H9 (cell line): ENCODE measurements at regions not wholly inside any gene's neighbourhood (a gene's known extent, or its start where the extent isn't known, plus 50 kb on each side); places are given as distances from the start of the nearest gene placed in this dataset.

Source experiments
- DNase-seq: peaks from one replicate; pipeline ENCODE4 v3.0.0-alpha.2; 2017
- H2AFZ ChIP-seq: one replicate; pipeline ENCODE4 v1.6.1; 2013; ENCODE audit warnings: mild to moderate bottlenecking, low read length, control low read depth, moderate library complexity
- H2AK5ac ChIP-seq: 2 replicates; pipeline ENCODE4 v1.6.1; 2013; ENCODE audit warnings: low read length, control low read depth, mixed read lengths; ENCODE audit not compliant: insufficient read length
- H2BK120ac ChIP-seq: one replicate; pipeline ENCODE4 v1.6.1; 2013; ENCODE audit warnings: low read depth, mild to moderate bottlenecking, low read length, control low read depth, inconsistent platforms; ENCODE audit not compliant: poor library complexity, severe bottlenecking
- H2BK12ac ChIP-seq: 2 replicates; pipeline ENCODE4 v1.6.1; 2013; ENCODE audit warnings: low read length, control low read depth, mixed read lengths, low read depth; ENCODE audit not compliant: insufficient read length
- H2BK15ac ChIP-seq: 2 replicates; pipeline ENCODE4 v1.6.1; 2013; ENCODE audit warnings: low read depth, low read length, control low read depth
- H2BK20ac ChIP-seq: one replicate; pipeline ENCODE4 v1.6.1; 2013; ENCODE audit warnings: low read depth, mild to moderate bottlenecking, low read length, control low read depth, inconsistent platforms; ENCODE audit not compliant: poor library complexity, severe bottlenecking
- H2BK5ac ChIP-seq: 2 replicates; pipeline ENCODE4 v1.6.1; 2013; ENCODE audit warnings: low read length, control low read depth, mixed read lengths; ENCODE audit not compliant: insufficient read length
- H3K14ac ChIP-seq: 2 replicates; pipeline ENCODE4 v1.6.1; 2013; ENCODE audit warnings: low read length, control low read depth; ENCODE audit not compliant: insufficient read depth
- H3K18ac ChIP-seq: 2 replicates; pipeline ENCODE4 v1.6.1; 2013; ENCODE audit warnings: low read depth, mild to moderate bottlenecking, mixed read lengths, low read length, control low read depth; ENCODE audit not compliant: insufficient read length
- H3K23ac ChIP-seq: 2 replicates; pipeline ENCODE4 v1.6.1; 2013; ENCODE audit warnings: low read length, control low read depth, mixed read lengths, low read depth; ENCODE audit not compliant: insufficient read length
- H3K23me2 ChIP-seq: 2 replicates; pipeline ENCODE4 v1.6.1; 2013; ENCODE audit warnings: low read depth, mild to moderate bottlenecking, mixed read lengths, low read length, control low read depth; ENCODE audit not compliant: insufficient read length, poor library complexity, severe bottlenecking
- H3K27ac ChIP-seq: 2 replicates; pipeline ENCODE4 v1.5.1; 2013; ENCODE audit warnings: low read length, control low read depth, mixed read lengths, low read depth; ENCODE audit not compliant: insufficient read length
- H3K27me3 ChIP-seq: 2 replicates; pipeline ENCODE4 v1.6.1; 2013; ENCODE audit warnings: low read length, control low read depth, inconsistent platforms; ENCODE audit not compliant: insufficient read depth
- H3K4ac ChIP-seq: 2 replicates; pipeline ENCODE4 v1.6.1; 2013; ENCODE audit warnings: low read depth, mild to moderate bottlenecking, control low read depth, inconsistent platforms, low read length, moderate library complexity
- H3K4me1 ChIP-seq: 2 replicates; pipeline ENCODE4 v1.6.1; 2013; ENCODE audit warnings: low read length, control low read depth, inconsistent platforms; ENCODE audit not compliant: insufficient read depth
- H3K4me2 ChIP-seq: 2 replicates; pipeline ENCODE4 v1.6.1; 2013; ENCODE audit warnings: low read length, control low read depth, mixed read lengths; ENCODE audit not compliant: insufficient read length, insufficient read depth
- H3K56ac ChIP-seq: 2 replicates; pipeline ENCODE4 v1.6.1; 2013; ENCODE audit warnings: low read depth, mild to moderate bottlenecking, mixed read lengths, low read length, control low read depth; ENCODE audit not compliant: insufficient read length
- H3K79me1 ChIP-seq: 2 replicates; pipeline ENCODE4 v1.6.1; 2013; ENCODE audit warnings: low read depth, mild to moderate bottlenecking, moderate library complexity, low read length, control low read depth, inconsistent platforms; ENCODE audit not compliant: insufficient read depth, poor library complexity, severe bottlenecking
- H3K79me2 ChIP-seq: 2 replicates; pipeline ENCODE4 v1.6.1; 2013; ENCODE audit warnings: low read length, control low read depth, inconsistent platforms; ENCODE audit not compliant: insufficient read depth
- H3K9ac ChIP-seq: 2 replicates; pipeline ENCODE4 v1.6.1; 2013; ENCODE audit warnings: low read length, control low read depth, mixed read lengths; ENCODE audit not compliant: insufficient read length; ENCODE audit errors: extremely low read depth
- H3K9me3 ChIP-seq: one replicate; pipeline ENCODE4 v1.6.1; 2013; ENCODE audit warnings: low read depth, low read length, inconsistent platforms; ENCODE audit not compliant: control insufficient read depth
- H3T11ph ChIP-seq: one replicate; pipeline ENCODE4 v1.6.1; 2013; ENCODE audit warnings: mild to moderate bottlenecking, low read length, control low read depth, inconsistent platforms
- H4K20me1 ChIP-seq: one replicate; pipeline ENCODE4 v1.6.1; 2013; ENCODE audit not compliant: control insufficient read depth, insufficient read length, insufficient read depth
- H4K5ac ChIP-seq: 2 replicates; pipeline ENCODE4 v1.6.1; 2013; ENCODE audit warnings: low read depth, mild to moderate bottlenecking, mixed read lengths, low read length, control low read depth; ENCODE audit not compliant: insufficient read length
- H4K8ac ChIP-seq: replicated peaks from 2 replicates; pipeline ENCODE4 v1.6.1; 2013; ENCODE audit warnings: low read length, control low read depth, mixed read lengths, low read depth; ENCODE audit not compliant: insufficient read length
- H4K91ac ChIP-seq: 2 replicates; pipeline ENCODE4 v1.6.1; 2013; ENCODE audit warnings: low read depth, mild to moderate bottlenecking, moderate library complexity, mixed read lengths, low read length, control low read depth; ENCODE audit not compliant: insufficient read length
- H3K27ac Mint-ChIP-seq, 3 experiments: 2 replicates in 2 of 3; 3 replicates in 1 of 3; pipeline ENCODE4 v1.8.0; 2020 to 2021; ENCODE audit warnings: mixed read lengths in 3 of 3, mild to moderate bottlenecking in 1 of 3, moderate library complexity in 1 of 3
- H3K27me3 Mint-ChIP-seq: 2 replicates; pipeline ENCODE4 v1.8.0; 2021; ENCODE audit warnings: low read depth, mild to moderate bottlenecking, moderate library complexity, mixed read lengths
- H3K36me3 Mint-ChIP-seq, 3 experiments: 2 replicates in 2 of 3; 3 replicates in 1 of 3; pipeline ENCODE4 v1.8.0; 2020 to 2021; ENCODE audit warnings: low read depth in 3 of 3, mixed read lengths in 3 of 3; ENCODE audit not compliant: insufficient read depth in 1 of 3
- H3K4me1 Mint-ChIP-seq, 2 experiments: 2 replicates each; pipeline ENCODE4 v1.8.0; 2020; ENCODE audit warnings: mixed read lengths in 2 of 2
- H3K4me3 Mint-ChIP-seq, 2 experiments: 2 replicates in 1 of 2; 3 replicates in 1 of 2; pipeline ENCODE4 v1.8.0; 2020 to 2021; ENCODE audit warnings: mild to moderate bottlenecking in 2 of 2, mixed read lengths in 2 of 2, moderate library complexity in 1 of 2
- H3K9me3 Mint-ChIP-seq, 2 experiments: 2 replicates in 1 of 2; 3 replicates in 1 of 2; pipeline ENCODE4 v1.8.0; 2020; ENCODE audit warnings: mild to moderate bottlenecking in 2 of 2, mixed read lengths in 2 of 2, moderate library complexity in 1 of 2
- CTCF ChIP-seq: fragments of 200-600 bp; sonication (generic); conservative IDR thresholded peaks from 3 replicates; pipeline ENCODE4 v1.8.0; 2021; ENCODE audit warnings: antibody characterized with exemption, mild to moderate bottlenecking
- WGBS: extraction: QIAGEN DNeasy Blood & Tissue Kit; methylation state at CpG from one replicate; pipeline ENCODE4 v1.1.7; 2013; ENCODE audit warnings: missing lambda C conversion rate, low lambda C conversion rate, mixed read lengths; ENCODE audit not compliant: insufficient read length; ENCODE audit errors: extremely low coverage; 5-methylcytosine and 5-hydroxymethylcytosine counted together

GRCh38 chr18:76228716-76229115 is 266.3 kb downstream of the ZNF516 start:
- H2BK12ac ChIP-seq: no peak overlapping the region
- H3K18ac ChIP-seq: no peak overlapping the region
- no peaks in the 10 kb centered on the region for H3K27me3 ChIP-seq
- TF ChIP-seq CTCF: no peak
- no peaks in the 10 kb centered on the region for H3K36me3 Mint-ChIP-seq
- H3K9me3 ChIP-seq: no peaks in the 10 kb centered on the region
- no peak overlapping the region for H2BK5ac ChIP-seq
- H4K91ac ChIP-seq: no peak overlapping the region
- no peak overlapping the region for H4K8ac ChIP-seq
- no peak overlapping the region for H3K4me3 Mint-ChIP-seq
- no peaks in the 10 kb centered on the region; the same call in 1 of the 2 replicates for H3K27me3 Mint-ChIP-seq
- H3K4ac ChIP-seq: no peak overlapping the region
- H3K27ac Mint-ChIP-seq: no peak overlapping the region
- no CpG with 5 or more reads among the region's 7 CpGs for WGBS
- no peak overlapping the region for H3K27ac ChIP-seq
- no peak overlapping the region for H2BK120ac ChIP-seq
- no peak overlapping the region for H3K4me2 ChIP-seq
- H3K23ac ChIP-seq: no peak overlapping the region
- H3K4me1 Mint-ChIP-seq: peaks cover 4 to 7% of the 10 kb centered on the region in 2 experiments
- no peak overlapping the region for H2AK5ac ChIP-seq
- H3K14ac ChIP-seq: no peak overlapping the region
- no peak overlapping the region for H2BK20ac ChIP-seq
- no peaks in the 10 kb centered on the region for H3K79me1 ChIP-seq
- 0 out of 5 replicates have a peak, but pooled peaks cover 0 to 2% of the 10 kb centered on the region in 2 experiments for H3K9me3 Mint-ChIP-seq
- H4K5ac ChIP-seq: no peak overlapping the region
- no peak for DNase-seq
- H3T11ph ChIP-seq: no peak overlapping the region
- no peak overlapping the region for H3K56ac ChIP-seq
- H3K79me2 ChIP-seq: no peaks in the 10 kb centered on the region
- H3K23me2 ChIP-seq: no peaks in the 10 kb centered on the region
- no peak overlapping the region for H2AFZ ChIP-seq
- no peaks in the 10 kb centered on the region for H4K20me1 ChIP-seq
- no peaks in the 10 kb centered on the region for H3K4me1 ChIP-seq
- H3K9ac ChIP-seq: no peak overlapping the region
- no peak overlapping the region for H2BK15ac ChIP-seq
